ENCODE measurements at regions not wholly inside any gene's neighbourhood (a gene's known extent, or its start where the extent isn't known, plus 50 kb on each side); places are given as distances from the start of the nearest gene placed in this dataset.

GRCh38 chr1:147480565-147480935 lies 60.8 kb upstream of the BCL9 start:
- H2AK5ac ChIP-seq (ENCODE audit: low read depth, low read length) = no peak overlapping the region
- no peaks in the 10 kb centered on the region for H3K36me3 ChIP-seq (ENCODE audit: control insufficient read depth, insufficient read depth, low read length)
- no peaks in the 10 kb centered on the region for H3K9me1 ChIP-seq (ENCODE audit: insufficient read depth, low read length)
- H3K9ac ChIP-seq (ENCODE audit: low read depth, low read length) = no peak overlapping the region
- DNase-seq (no peak), ATAC-seq (ENCODE audit: low read depth) (no peak)
- no peak overlapping the region for H3K27ac ChIP-seq (ENCODE audit: insufficient read depth, low read length)
- in situ Hi-C loops (cut with MboI; ENCODE audit: low sequenced_read_pairs) = loop anchor here (25.0 kb wide), 1 partner anchor 407 kb away; no protein-coding TSS in a partner anchor
- H4K8ac ChIP-seq (ENCODE audit: low read depth in 2 of 2, low read length in 2 of 2) = no peak overlapping the region
- CTCF ChIA-PET = no interaction called here
- no peak overlapping the region for H4K5ac ChIP-seq (ENCODE audit: low read depth, low read length)
- no peaks in the 10 kb centered on the region for H3K9me3 ChIP-seq (ENCODE audit: control insufficient read depth, insufficient read depth, low read length)
- H2BK5ac ChIP-seq (ENCODE audit: low read depth, low read length, poor library complexity, severe bottlenecking) = no peak overlapping the region
- H3K56ac ChIP-seq (ENCODE audit: extremely low read depth, insufficient read depth, low read length) = no peak overlapping the region
- no CpG with 5 or more reads among the region's 2 CpGs for WGBS, 2 experiments (ENCODE audit: extremely low coverage in 2 of 2, insufficient read length in 1 of 2)
- H3K79me1 ChIP-seq (ENCODE audit: low read depth in 1 of 2, low read length in 2 of 2) = no peaks in the 10 kb centered on the region
- H3K4me3 ChIP-seq (ENCODE audit: insufficient read depth, low read depth, low read length) = no peak overlapping the region
- no peak overlapping the region for H2BK15ac ChIP-seq (ENCODE audit: low read depth, low read length)
- H3K27me3 ChIP-seq (ENCODE audit: control insufficient read depth, insufficient read depth, low read length) = no peaks in the 10 kb centered on the region
- no peak overlapping the region for H3K4me2 ChIP-seq (ENCODE audit: low read depth, low read length)
- no peak overlapping the region for H3K14ac ChIP-seq (replicated peaks; ENCODE audit: low read depth, low read length)
- dilution Hi-C loops (cut with HindIII; ENCODE audit: low sequenced_read_pairs, unreplicated experiment) = no loop called here
- POLR2A ChIA-PET (ENCODE audit: unreplicated experiment) = no interaction called here
- BruUV-seq (replicated peaks) = no TSS peak
- no peak overlapping the region for H3K4ac ChIP-seq (ENCODE audit: low read depth, low read length)
- intact Hi-C loops (cut with micrococcal nuclease) = no loop called here
- no peaks in the 10 kb centered on the region for H3K4me1 ChIP-seq (ENCODE audit: control insufficient read depth, insufficient read depth, low read length)
- H3K18ac ChIP-seq (ENCODE audit: low read depth, low read length) = no peak overlapping the region
- no peak for TF ChIP-seq RAD21 (IDR thresholded peaks at IDR 0.05; ENCODE audit: low read length)
- no peak for TF ChIP-seq FOS (IDR thresholded peaks at IDR 0.05; ENCODE audit: low read depth, low read length)
- TF ChIP-seq RFX5 (IDR thresholded peaks at IDR 0.05; ENCODE audit: low read depth, low read length) = no peak
- no peak for TF ChIP-seq MAFK (IDR thresholded peaks at IDR 0.05; ENCODE audit: low read depth, low read length)
- no peak for TF ChIP-seq MAZ (IDR thresholded peaks at IDR 0.05; ENCODE audit: borderline replicate concordance, low read depth, low read length)
- TF ChIP-seq, protein P1, sequence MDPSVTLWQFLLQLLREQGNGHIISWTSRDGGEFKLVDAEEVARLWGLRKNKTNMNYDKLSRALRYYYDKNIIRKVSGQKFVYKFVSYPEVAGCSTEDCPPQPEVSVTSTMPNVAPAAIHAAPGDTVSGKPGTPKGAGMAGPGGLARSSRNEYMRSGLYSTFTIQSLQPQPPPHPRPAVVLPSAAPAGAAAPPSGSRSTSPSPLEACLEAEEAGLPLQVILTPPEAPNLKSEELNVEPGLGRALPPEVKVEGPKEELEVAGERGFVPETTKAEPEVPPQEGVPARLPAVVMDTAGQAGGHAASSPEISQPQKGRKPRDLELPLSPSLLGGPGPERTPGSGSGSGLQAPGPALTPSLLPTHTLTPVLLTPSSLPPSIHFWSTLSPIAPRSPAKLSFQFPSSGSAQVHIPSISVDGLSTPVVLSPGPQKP (IDR thresholded peaks at IDR 0.05; ENCODE audit: borderline replicate concordance, low read depth, low read length) = no peak
- no peak for TF ChIP-seq CHD1 (IDR thresholded peaks at IDR 0.05; ENCODE audit: low read depth, low read length)
- TF ChIP-seq, protein P2, sequence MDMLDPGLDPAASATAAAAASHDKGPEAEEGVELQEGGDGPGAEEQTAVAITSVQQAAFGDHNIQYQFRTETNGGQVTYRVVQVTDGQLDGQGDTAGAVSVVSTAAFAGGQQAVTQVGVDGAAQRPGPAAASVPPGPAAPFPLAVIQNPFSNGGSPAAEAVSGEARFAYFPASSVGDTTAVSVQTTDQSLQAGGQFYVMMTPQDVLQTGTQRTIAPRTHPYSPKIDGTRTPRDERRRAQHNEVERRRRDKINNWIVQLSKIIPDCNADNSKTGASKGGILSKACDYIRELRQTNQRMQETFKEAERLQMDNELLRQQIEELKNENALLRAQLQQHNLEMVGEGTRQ (IDR thresholded peaks at IDR 0.05; ENCODE audit: low read depth, low read length) = no peak
- no peak for TF ChIP-seq CTCF (conservative IDR thresholded peaks at IDR 0.05; ENCODE audit: low read depth, low read length)
- TF ChIP-seq RCOR1 (IDR thresholded peaks at IDR 0.05; ENCODE audit: insufficient replicate concordance, low read length) = no peak
- TF ChIP-seq MXI1 (IDR thresholded peaks at IDR 0.05; ENCODE audit: borderline replicate concordance, low read depth, low read length) = no peak
- TF ChIP-seq SMC3 (IDR thresholded peaks at IDR 0.05; ENCODE audit: low read depth, low read length) = no peak
- no peak for TF ChIP-seq POLR2A (IDR thresholded peaks at IDR 0.05; ENCODE audit: low read depth, low read length)
- no peak for TF ChIP-seq BHLHE40 (IDR thresholded peaks at IDR 0.05; ENCODE audit: low read depth, low read length)
- no peak for TF ChIP-seq CEBPB (IDR thresholded peaks at IDR 0.05; ENCODE audit: low read depth, low read length)
- H3K23ac ChIP-seq (ENCODE audit: low read depth, low read length) = no peak overlapping the region
- no peak overlapping the region for H2AFZ ChIP-seq (replicated peaks; ENCODE audit: low read length, poor library complexity)
- no peak overlapping the region for H2BK120ac ChIP-seq (ENCODE audit: low read depth, low read length)
- H4K91ac ChIP-seq (ENCODE audit: insufficient read depth, low read depth, low read length) = no peak overlapping the region
- H2AK9ac ChIP-seq (replicated peaks; ENCODE audit: low read depth, low read length, poor library complexity) = no peak overlapping the region
- no peak overlapping the region for H2BK20ac ChIP-seq (ENCODE audit: low read depth, low read length)
- no peaks in the 10 kb centered on the region for H4K20me1 ChIP-seq (ENCODE audit: insufficient read depth, low read length)
